ENCODE measurements at regions not wholly inside any gene's neighbourhood (a gene's known extent, or its start where the extent isn't known, plus 50 kb on each side); places are given as distances from the start of the nearest gene placed in this dataset.

DNA sequence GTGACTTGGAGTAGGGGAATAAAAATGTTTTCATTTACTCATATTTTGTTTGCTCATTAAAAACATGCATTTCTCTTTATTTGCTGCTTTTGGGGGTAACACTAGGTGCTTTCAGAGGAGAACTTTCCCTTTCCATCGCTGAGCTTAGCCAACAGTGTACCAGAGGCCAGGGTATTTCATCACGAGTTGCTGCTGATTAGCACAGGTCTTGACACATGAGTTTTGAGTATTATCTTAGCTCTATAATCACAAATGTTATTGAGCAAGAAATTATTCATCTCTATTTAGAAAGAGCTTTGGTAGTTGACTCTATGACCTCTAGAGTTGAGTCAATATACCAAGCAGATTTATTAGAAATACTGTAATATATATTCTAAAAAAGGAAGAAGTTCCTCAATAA, 375.9 kb downstream of the NXPH1 start:
- Histone ChIP-seq H3K9me3 (ENCODE audit: insufficient read depth, low read depth) (no peaks in the 10 kb centered on the region), H3K9me2 (ENCODE audit: insufficient read depth) (no peaks in the 10 kb centered on the region), H3K36me3 (ENCODE audit: low read depth) (no peaks in the 10 kb centered on the region), H3K27ac (no peak overlapping the region), H3F3A (ENCODE audit: insufficient read depth, low read depth) (no peaks in the 10 kb centered on the region), H3K4me2 (no peak overlapping the region), H3K79me2 (ENCODE audit: low read depth) (no peaks in the 10 kb centered on the region), H4K20me1 (ENCODE audit: insufficient read depth) (no peaks in the 10 kb centered on the region), H3K4me3 (no peak overlapping the region), H3K4me1 (replicated peaks; ENCODE audit: insufficient read depth) (no peaks in the 10 kb centered on the region), H2AFZ (no peak overlapping the region), H3K27me3 (ENCODE audit: insufficient read depth, low read depth) (no peaks in the 10 kb centered on the region)
- DNase-seq: no peak
- POLR2A ChIA-PET (ENCODE audit: unreplicated experiment): no interaction called here
- CTCF ChIA-PET: no interaction called here
- TF ChIP-seq, protein P1, sequence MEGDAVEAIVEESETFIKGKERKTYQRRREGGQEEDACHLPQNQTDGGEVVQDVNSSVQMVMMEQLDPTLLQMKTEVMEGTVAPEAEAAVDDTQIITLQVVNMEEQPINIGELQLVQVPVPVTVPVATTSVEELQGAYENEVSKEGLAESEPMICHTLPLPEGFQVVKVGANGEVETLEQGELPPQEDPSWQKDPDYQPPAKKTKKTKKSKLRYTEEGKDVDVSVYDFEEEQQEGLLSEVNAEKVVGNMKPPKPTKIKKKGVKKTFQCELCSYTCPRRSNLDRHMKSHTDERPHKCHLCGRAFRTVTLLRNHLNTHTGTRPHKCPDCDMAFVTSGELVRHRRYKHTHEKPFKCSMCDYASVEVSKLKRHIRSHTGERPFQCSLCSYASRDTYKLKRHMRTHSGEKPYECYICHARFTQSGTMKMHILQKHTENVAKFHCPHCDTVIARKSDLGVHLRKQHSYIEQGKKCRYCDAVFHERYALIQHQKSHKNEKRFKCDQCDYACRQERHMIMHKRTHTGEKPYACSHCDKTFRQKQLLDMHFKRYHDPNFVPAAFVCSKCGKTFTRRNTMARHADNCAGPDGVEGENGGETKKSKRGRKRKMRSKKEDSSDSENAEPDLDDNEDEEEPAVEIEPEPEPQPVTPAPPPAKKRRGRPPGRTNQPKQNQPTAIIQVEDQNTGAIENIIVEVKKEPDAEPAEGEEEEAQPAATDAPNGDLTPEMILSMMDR (conservative IDR thresholded peaks at IDR 0.05): no peak
- TF ChIP-seq EZH2 (IDR thresholded peaks at IDR 0.05; ENCODE audit: low read depth): no peak
- no TSS peak for BruUV-seq (replicated peaks)
- intact Hi-C loops (cut with micrococcal nuclease; ENCODE audit: unreplicated experiment): no loop called here

DNA sequence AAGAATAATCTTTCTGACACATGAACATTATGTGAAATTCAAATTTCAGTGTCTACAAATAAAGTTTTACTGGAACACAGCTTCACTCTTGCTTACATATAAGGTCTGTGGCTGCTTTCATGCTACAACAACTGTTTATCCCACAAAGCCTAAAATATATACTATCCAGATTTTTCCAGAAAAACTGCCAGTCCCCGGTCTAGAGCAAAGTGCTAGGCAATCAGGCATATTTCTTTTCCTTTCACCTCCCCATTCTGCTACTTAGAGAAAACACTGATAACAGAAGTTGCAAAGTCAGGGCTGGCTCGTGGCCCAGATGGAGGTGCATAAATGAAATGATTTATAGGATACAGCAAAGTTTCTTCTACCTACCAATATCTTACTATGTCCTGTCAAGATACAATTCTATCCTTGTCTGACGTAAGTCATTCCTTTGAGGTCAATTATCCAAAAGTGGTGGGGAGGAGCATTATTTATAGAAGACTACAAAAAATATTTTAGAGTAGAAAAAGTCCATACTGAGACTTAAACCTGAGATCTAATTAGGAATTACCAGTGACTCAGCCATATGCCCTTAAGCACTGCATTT, 384.1 kb downstream of the NXPH1 start:
- Histone ChIP-seq H3K27me3 (ENCODE audit: insufficient read depth, low read depth) (no peaks in the 10 kb centered on the region), H3K4me3 (no peak overlapping the region), H3K4me2 (no peak overlapping the region), H3F3A (ENCODE audit: insufficient read depth, low read depth) (no peaks in the 10 kb centered on the region), H3K27ac (no peak overlapping the region), H2AFZ (no peak overlapping the region), H3K36me3 (ENCODE audit: low read depth) (no peaks in the 10 kb centered on the region), H3K4me1 (replicated peaks; ENCODE audit: insufficient read depth) (no peaks in the 10 kb centered on the region), H4K20me1 (ENCODE audit: insufficient read depth) (no peaks in the 10 kb centered on the region), H3K79me2 (ENCODE audit: low read depth) (no peaks in the 10 kb centered on the region), H3K9me2 (ENCODE audit: insufficient read depth) (no peaks in the 10 kb centered on the region), H3K9me3 (ENCODE audit: insufficient read depth, low read depth) (no peaks in the 10 kb centered on the region)
- intact Hi-C loops (cut with micrococcal nuclease; ENCODE audit: unreplicated experiment): no loop called here
- DNase-seq: no peak
- TF ChIP-seq EZH2 (IDR thresholded peaks at IDR 0.05; ENCODE audit: low read depth): no peak
- TF ChIP-seq, protein P1 (conservative IDR thresholded peaks at IDR 0.05): no peak
- BruUV-seq (replicated peaks): no TSS peak
- CTCF ChIA-PET: no interaction called here
- POLR2A ChIA-PET (ENCODE audit: unreplicated experiment): no interaction called here

DNA sequence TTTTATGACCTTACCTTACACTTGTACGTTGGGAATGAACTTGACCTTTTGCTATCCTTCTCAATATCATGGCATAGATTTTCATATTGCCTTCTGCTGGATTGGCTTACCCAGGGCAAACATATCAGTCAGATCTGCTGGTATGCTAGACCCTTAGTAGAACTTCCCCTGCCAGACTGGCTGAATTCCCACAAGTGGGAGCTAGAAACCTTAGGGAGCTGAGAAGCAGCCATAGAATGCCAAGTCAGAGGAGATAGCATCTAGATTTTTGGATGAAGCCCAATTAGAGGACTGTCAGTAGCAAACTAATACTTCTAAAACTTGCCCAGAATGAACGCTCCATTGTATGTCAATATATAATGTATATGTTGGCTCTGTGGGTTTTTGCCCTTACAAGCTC, 385.0 kb downstream of the NXPH1 start:
- no TSS peak for BruUV-seq (replicated peaks)
- no peaks in the 10 kb centered on the region for H3K4me1 ChIP-seq (replicated peaks; ENCODE audit: insufficient read depth)
- H3K9me3 ChIP-seq (ENCODE audit: insufficient read depth, low read depth): no peaks in the 10 kb centered on the region
- H3K9me2 ChIP-seq (ENCODE audit: insufficient read depth): no peaks in the 10 kb centered on the region
- H3K4me3 ChIP-seq: no peak overlapping the region
- CTCF ChIA-PET: no interaction called here
- H3K4me2 ChIP-seq: no peak overlapping the region
- no peaks in the 10 kb centered on the region for H3K36me3 ChIP-seq (ENCODE audit: low read depth)
- H3K79me2 ChIP-seq (ENCODE audit: low read depth): no peaks in the 10 kb centered on the region
- intact Hi-C loops (cut with micrococcal nuclease; ENCODE audit: unreplicated experiment): no loop called here
- H3K27me3 ChIP-seq (ENCODE audit: insufficient read depth, low read depth): no peaks in the 10 kb centered on the region
- TF ChIP-seq, protein P1 (conservative IDR thresholded peaks at IDR 0.05): no peak
- no peak for TF ChIP-seq EZH2 (IDR thresholded peaks at IDR 0.05; ENCODE audit: low read depth)
- H3F3A ChIP-seq (ENCODE audit: insufficient read depth, low read depth): no peaks in the 10 kb centered on the region
- no peak overlapping the region for H2AFZ ChIP-seq
- H3K27ac ChIP-seq: no peak overlapping the region
- no peak for DNase-seq
- no peaks in the 10 kb centered on the region for H4K20me1 ChIP-seq (ENCODE audit: insufficient read depth)
- POLR2A ChIA-PET (ENCODE audit: unreplicated experiment): no interaction called here
